HCT116 (cell line): ENCODE measurements at regions not wholly inside any gene's neighbourhood (a gene's known extent, or its start where the extent isn't known, plus 50 kb on each side); places are given as distances from the start of the nearest gene placed in this dataset.

Experiments
- ELF1 ChIP-seq: IDR thresholded peaks from 2 replicates; pipeline ENCODE4 v1.6.1; 2012; ENCODE audit warnings: low read depth, borderline replicate concordance
- EZH2 ChIP-seq: fragments of 200-600 bp; sonication (generic); IDR thresholded peaks from 2 replicates; pipeline ENCODE4 v1.6.1; 2017; ENCODE audit warnings: antibody characterized with exemption, mixed run types
- POLR2A ChIP-seq: IDR thresholded peaks from 2 replicates; pipeline ENCODE4 v1.7.0; 2011; ENCODE audit warnings: borderline replicate concordance; ENCODE audit not compliant: insufficient read depth, insufficient read length; ENCODE audit errors: extremely low read depth
- POLR2AphosphoS5 ChIP-seq: IDR thresholded peaks from 2 replicates; pipeline ENCODE4 v1.6.1; 2011; ENCODE audit warnings: mild to moderate bottlenecking, low read depth, low read length, moderate library complexity
- RAD21 ChIP-seq: IDR thresholded peaks from 2 replicates; pipeline ENCODE4 v1.6.1; 2012; ENCODE audit warnings: low read depth, mild to moderate bottlenecking
- SP1 ChIP-seq: IDR thresholded peaks from 2 replicates; pipeline ENCODE4 v1.6.1; 2012; ENCODE audit warnings: low read depth
- YY1 ChIP-seq: IDR thresholded peaks from 2 replicates; pipeline ENCODE4 v1.6.1; 2011; ENCODE audit warnings: low read length, low read depth, moderate library complexity, mild to moderate bottlenecking; ENCODE audit not compliant: insufficient replicate concordance; ENCODE audit errors: extremely low read depth
- ZNF274 ChIP-seq: fragments of 200-500 bp; sonication (Bioruptor generic); IDR thresholded peaks from 2 replicates; pipeline ENCODE4 v1.6.1; 2014; ENCODE audit warnings: mild to moderate bottlenecking, low read depth, low read length, inconsistent platforms
- TF ChIP-seq, protein P1 (sequence below), 3 experiments: fragments of 200-600 bp in 1 of 3; sonication (generic) in 1 of 3; IDR thresholded peaks in 2 of 3; conservative IDR thresholded peaks in 1 of 3; 2 replicates each; pipeline ENCODE4 v1.5.1; 2012 to 2017; ENCODE audit warnings: low read depth in 2 of 3, low read length in 2 of 3, antibody characterized with exemption in 1 of 3, borderline replicate concordance in 1 of 3, control low read depth in 1 of 3, mild to moderate bottlenecking in 1 of 3, mixed read lengths in 1 of 3, mixed run types in 1 of 3, moderate library complexity in 1 of 3; ENCODE audit not compliant: insufficient read depth in 1 of 3
- TF ChIP-seq, protein P2 (sequence below): IDR thresholded peaks from 2 replicates; pipeline ENCODE4 v1.6.1; 2012

DNA sequence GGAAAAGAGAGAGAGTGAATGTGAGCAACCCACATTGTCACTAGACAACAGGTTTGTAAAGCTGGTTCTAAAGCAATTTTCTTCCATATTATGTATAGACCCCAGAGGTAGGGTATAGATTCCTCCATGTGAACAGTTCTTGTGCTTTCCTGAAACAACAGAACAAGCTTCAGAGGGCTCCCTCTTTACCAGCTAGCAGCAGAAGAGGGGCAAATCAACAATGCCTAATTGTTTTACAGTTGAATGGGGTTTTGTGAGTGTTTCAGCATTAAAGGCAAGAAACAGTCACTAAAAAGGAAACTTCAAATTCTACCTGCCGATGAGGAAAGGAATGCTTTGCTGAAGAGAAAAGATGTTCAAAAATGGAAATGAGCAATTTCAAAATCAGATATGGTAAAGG, 341.2 kb upstream of the KITLG start:
- TF ChIP-seq, protein P1, sequence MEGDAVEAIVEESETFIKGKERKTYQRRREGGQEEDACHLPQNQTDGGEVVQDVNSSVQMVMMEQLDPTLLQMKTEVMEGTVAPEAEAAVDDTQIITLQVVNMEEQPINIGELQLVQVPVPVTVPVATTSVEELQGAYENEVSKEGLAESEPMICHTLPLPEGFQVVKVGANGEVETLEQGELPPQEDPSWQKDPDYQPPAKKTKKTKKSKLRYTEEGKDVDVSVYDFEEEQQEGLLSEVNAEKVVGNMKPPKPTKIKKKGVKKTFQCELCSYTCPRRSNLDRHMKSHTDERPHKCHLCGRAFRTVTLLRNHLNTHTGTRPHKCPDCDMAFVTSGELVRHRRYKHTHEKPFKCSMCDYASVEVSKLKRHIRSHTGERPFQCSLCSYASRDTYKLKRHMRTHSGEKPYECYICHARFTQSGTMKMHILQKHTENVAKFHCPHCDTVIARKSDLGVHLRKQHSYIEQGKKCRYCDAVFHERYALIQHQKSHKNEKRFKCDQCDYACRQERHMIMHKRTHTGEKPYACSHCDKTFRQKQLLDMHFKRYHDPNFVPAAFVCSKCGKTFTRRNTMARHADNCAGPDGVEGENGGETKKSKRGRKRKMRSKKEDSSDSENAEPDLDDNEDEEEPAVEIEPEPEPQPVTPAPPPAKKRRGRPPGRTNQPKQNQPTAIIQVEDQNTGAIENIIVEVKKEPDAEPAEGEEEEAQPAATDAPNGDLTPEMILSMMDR (IDR thresholded peaks at IDR 0.05 in 2 of 3, conservative IDR thresholded peaks at IDR 0.05 in 1 of 3; ENCODE audit: borderline replicate concordance in 1 of 3, insufficient read depth in 1 of 3, low read depth in 2 of 3, low read length in 2 of 3) = no peak
- no peak for TF ChIP-seq POLR2AphosphoS5
- no peak for TF ChIP-seq ZNF274
- TF ChIP-seq POLR2A = no peak
- no peak for TF ChIP-seq SP1
- TF ChIP-seq, protein P2, sequence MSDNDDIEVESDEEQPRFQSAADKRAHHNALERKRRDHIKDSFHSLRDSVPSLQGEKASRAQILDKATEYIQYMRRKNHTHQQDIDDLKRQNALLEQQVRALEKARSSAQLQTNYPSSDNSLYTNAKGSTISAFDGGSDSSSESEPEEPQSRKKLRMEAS = no peak
- TF ChIP-seq RAD21 = no peak
- no peak for TF ChIP-seq YY1
- TF ChIP-seq ELF1 = no peak
- TF ChIP-seq EZH2 = no peak
